ENCODE measurements at regions not wholly inside any gene's neighbourhood (a gene's known extent, or its start where the extent isn't known, plus 50 kb on each side); places are given as distances from the start of the nearest gene placed in this dataset.

- TF ChIP-seq CREB1 (IDR thresholded peaks at IDR 0.05; ENCODE audit: low read depth) (no peak), EP300 (IDR thresholded peaks at IDR 0.05; ENCODE audit: borderline replicate concordance) (no peak), MAX (IDR thresholded peaks at IDR 0.05) (no peak), TCF12 (IDR thresholded peaks at IDR 0.05; ENCODE audit: low read depth) (no peak), ZBTB7A (IDR thresholded peaks at IDR 0.05; ENCODE audit: low read depth) (no peak)
Observed at GRCh38 chr1:55593298-55593697, 378.1 kb upstream of the USP24 start.
